ENCODE measurements at regions not wholly inside any gene's neighbourhood (a gene's known extent, or its start where the extent isn't known, plus 50 kb on each side); places are given as distances from the start of the nearest gene placed in this dataset.

- no peak for DNase-seq (ENCODE audit: low read depth)
Measured at GRCh38 chr12:76259106-76259505, 89.1 kb downstream of the BBS10 start.

GRCh38 chr12:76256904-76257303 lies 91.3 kb downstream of the BBS10 start:
- DNase-seq (ENCODE audit: low read depth), result no peak

GRCh38 chr12:76256321-76256720 lies 91.9 kb downstream of the BBS10 start:
- no peak for DNase-seq (ENCODE audit: low read depth)

- DNase-seq (ENCODE audit: low read depth), result no peak
Measured at GRCh38 chr12:76255692-76256091, 92.5 kb downstream of the BBS10 start.

GRCh38 chr12:76255281-76255680 lies 92.9 kb downstream of the BBS10 start:
- no peak for DNase-seq (ENCODE audit: low read depth)

- DNase-seq (ENCODE audit: low read depth), result no peak
Measured at GRCh38 chr12:76252031-76252430, 96.2 kb downstream of the BBS10 start.

GRCh38 chr12:76250256-76250655 lies 98.0 kb downstream of the BBS10 start:
- no peak for DNase-seq (ENCODE audit: low read depth)

GRCh38 chr12:76249501-76249900 lies 98.7 kb downstream of the BBS10 start:
- DNase-seq (ENCODE audit: low read depth), result no peak

GRCh38 chr12:76247992-76248391 lies 100.2 kb downstream of the BBS10 start:
- no peak for DNase-seq (ENCODE audit: low read depth)

- no peak for DNase-seq (ENCODE audit: low read depth)
Measured at GRCh38 chr12:76247026-76247646, 101.1 kb downstream of the BBS10 start.

- DNase-seq (ENCODE audit: low read depth), result no peak
Measured at GRCh38 chr12:76246611-76247010, 101.6 kb downstream of the BBS10 start.

- no peak for DNase-seq (ENCODE audit: low read depth)
Measured at GRCh38 chr12:76244300-76244699, 103.9 kb downstream of the BBS10 start.

GRCh38 chr12:76242813-76243550 lies 105.2 kb downstream of the BBS10 start:
- no peak for DNase-seq (ENCODE audit: low read depth)

- DNase-seq (ENCODE audit: low read depth), result no peak
Measured at GRCh38 chr12:76241371-76241770, 106.8 kb downstream of the BBS10 start.

GRCh38 chr12:76240281-76240680 lies 107.9 kb downstream of the BBS10 start:
- no peak for DNase-seq (ENCODE audit: low read depth)

- no peak for DNase-seq (ENCODE audit: low read depth)
Measured at GRCh38 chr12:76238688-76239087, 109.5 kb downstream of the BBS10 start.

GRCh38 chr12:76237086-76237701 lies 111.0 kb downstream of the BBS10 start:
- no peak for DNase-seq (ENCODE audit: low read depth)

GRCh38 chr12:76236640-76237039 lies 111.6 kb downstream of the BBS10 start:
- DNase-seq (ENCODE audit: low read depth), result peak; percentile 83

- DNase-seq (ENCODE audit: low read depth), result no peak
Measured at GRCh38 chr12:76234741-76235140, 113.5 kb downstream of the BBS10 start.

- DNase-seq (ENCODE audit: low read depth), result no peak
Measured at GRCh38 chr12:76232013-76232412, 116.2 kb downstream of the BBS10 start.

GRCh38 chr12:76226956-76227355 lies 121.3 kb downstream of the BBS10 start:
- no peak for DNase-seq (ENCODE audit: low read depth)

- DNase-seq (ENCODE audit: low read depth), result peak; percentile 7
Measured at GRCh38 chr12:76226397-76226796, 121.8 kb downstream of the BBS10 start.

GRCh38 chr12:76223869-76224268 lies 124.3 kb downstream of the BBS10 start:
- DNase-seq (ENCODE audit: low read depth), result no peak

All from Daoy (cell line).